ENCODE measurements at regions not wholly inside any gene's neighbourhood (a gene's known extent, or its start where the extent isn't known, plus 50 kb on each side); places are given as distances from the start of the nearest gene placed in this dataset.

DNA sequence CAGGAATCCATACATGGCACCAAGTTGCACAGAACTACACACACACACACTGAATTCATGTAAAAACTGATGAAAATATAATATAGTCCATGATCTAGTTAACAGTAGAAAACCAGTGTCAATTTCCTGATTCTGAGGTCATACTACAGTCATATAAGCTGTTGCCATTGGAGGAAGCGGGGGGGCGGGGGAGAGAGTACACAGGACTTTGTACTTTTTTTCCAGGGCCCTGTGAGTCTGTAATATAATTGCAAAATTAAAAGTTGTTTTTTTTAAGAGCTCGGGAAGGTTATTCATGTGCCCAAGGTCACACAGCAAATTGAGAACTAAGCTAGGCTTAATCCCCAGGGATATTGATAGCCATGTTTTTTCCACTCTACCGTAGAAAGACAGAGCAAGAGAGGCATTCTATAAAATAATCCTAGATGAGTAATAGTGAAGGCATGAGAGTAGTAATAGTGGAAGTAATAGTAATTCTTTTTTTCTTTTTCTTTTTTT, 312.3 kb downstream of the MN1 start:
- dilution Hi-C loops (cut with MboI; ENCODE audit: extremely low pct_ligation_motif_present, low sequenced_read_pairs), result no loop called here
- Histone ChIP-seq H3K9me3 (ENCODE audit: control insufficient read depth, low read depth, low read length) (no peaks in the 10 kb centered on the region), H3K4me3 (ENCODE audit: control insufficient read depth in 2 of 3, extremely low read depth in 1 of 3, insufficient read depth in 2 of 3, low read depth in 1 of 3, low read length in 3 of 3) (no peak overlapping the region), H4K20me1 (ENCODE audit: control insufficient read depth, extremely low read depth, insufficient read depth, low read length) (no peaks in the 10 kb centered on the region), H3K4me1 (ENCODE audit: control insufficient read depth, extremely low read depth, insufficient read depth, low read length) (peaks cover 9% of the 10 kb centered on the region), H3K27ac (ENCODE audit: control insufficient read depth, insufficient read depth, low read length) (no peak overlapping the region), H3K79me2 (ENCODE audit: control insufficient read depth, insufficient read depth, low read length) (no peaks in the 10 kb centered on the region), H3K36me3 (ENCODE audit: control insufficient read depth in 2 of 2, extremely low read depth in 1 of 2, insufficient read depth in 2 of 2, low read length in 2 of 2) (peaks cover 0 to 2% of the 10 kb centered on the region in 2 experiments), H3K27me3 (ENCODE audit: control insufficient read depth, extremely low read depth, insufficient read depth, low read length) (no peaks in the 10 kb centered on the region), H2AFZ (ENCODE audit: control insufficient read depth, low read length) (no peak overlapping the region), H3K9ac (ENCODE audit: control insufficient read depth, extremely low read depth, insufficient read depth, low read length) (no peak overlapping the region), H3K4me2 (ENCODE audit: control insufficient read depth, extremely low read depth, insufficient read depth, low read depth, low read length) (no peak overlapping the region), H3K9me1 (ENCODE audit: control insufficient read depth, extremely low read depth, insufficient read depth, low read length) (no peaks in the 10 kb centered on the region)
- DNase-seq (ENCODE audit: low read depth, low spot score) (no peak), FAIRE-seq (no peak)
- no peak for TF ChIP-seq CTCF (optimal IDR thresholded peaks at IDR 0.05 in 1 of 3, IDR thresholded peaks at IDR 0.05 in 1 of 3, conservative IDR thresholded peaks at IDR 0.05 in 1 of 3; ENCODE audit: extremely low read depth in 1 of 3, insufficient read depth in 2 of 3, low read length in 3 of 3)
- no peak for TF ChIP-seq EZH2 (IDR thresholded peaks at IDR 0.05; ENCODE audit: low read length)

- Histone ChIP-seq H3K27me3 (ENCODE audit: control insufficient read depth, extremely low read depth, insufficient read depth, low read length) (no peaks in the 10 kb centered on the region), H3K4me2 (ENCODE audit: control insufficient read depth, extremely low read depth, insufficient read depth, low read depth, low read length) (no peak overlapping the region), H3K4me3 (ENCODE audit: control insufficient read depth in 2 of 3, extremely low read depth in 1 of 3, insufficient read depth in 2 of 3, low read depth in 1 of 3, low read length in 3 of 3) (no peak overlapping the region), H3K27ac (ENCODE audit: control insufficient read depth, insufficient read depth, low read length) (no peak overlapping the region), H2AFZ (ENCODE audit: control insufficient read depth, low read length) (no peak overlapping the region), H3K79me2 (ENCODE audit: control insufficient read depth, insufficient read depth, low read length) (no peaks in the 10 kb centered on the region), H3K9ac (ENCODE audit: control insufficient read depth, extremely low read depth, insufficient read depth, low read length) (no peak overlapping the region), H4K20me1 (ENCODE audit: control insufficient read depth, extremely low read depth, insufficient read depth, low read length) (no peaks in the 10 kb centered on the region), H3K9me1 (ENCODE audit: control insufficient read depth, extremely low read depth, insufficient read depth, low read length) (no peaks in the 10 kb centered on the region), H3K9me3 (ENCODE audit: control insufficient read depth, low read depth, low read length) (no peaks in the 10 kb centered on the region), H3K36me3 (ENCODE audit: control insufficient read depth in 2 of 2, extremely low read depth in 1 of 2, insufficient read depth in 2 of 2, low read length in 2 of 2) (peaks cover 0 to 2% of the 10 kb centered on the region in 2 experiments), H3K4me1 (ENCODE audit: control insufficient read depth, extremely low read depth, insufficient read depth, low read length) (peaks cover 9% of the 10 kb centered on the region)
- dilution Hi-C loops (cut with MboI; ENCODE audit: extremely low pct_ligation_motif_present, low sequenced_read_pairs), result no loop called here
- no peak for DNase-seq (ENCODE audit: low read depth, low spot score)
- TF ChIP-seq CTCF (optimal IDR thresholded peaks at IDR 0.05 in 1 of 3, IDR thresholded peaks at IDR 0.05 in 1 of 3, conservative IDR thresholded peaks at IDR 0.05 in 1 of 3; ENCODE audit: extremely low read depth in 1 of 3, insufficient read depth in 2 of 3, low read length in 3 of 3) (no peak), EZH2 (IDR thresholded peaks at IDR 0.05; ENCODE audit: low read length) (no peak)
- no peak for FAIRE-seq
These were observed 311.5 kb downstream of the MN1 start for GRCh38 chr22:27490080-27490479.

Data from keratinocyte (primary cell).